HG03139 (cell line): ENCODE measurements at regions not wholly inside any gene's neighbourhood (a gene's known extent, or its start where the extent isn't known, plus 50 kb on each side); places are given as distances from the start of the nearest gene placed in this dataset.

Experiments
- ATAC-seq: cut with Tn5 transposase; IDR thresholded peaks from one replicate; pipeline ENCODE4 v1.9.1; 2021; ENCODE audit not compliant: unreplicated experiment

- ATAC-seq: no peak
Measured at GRCh38 chr14:58780605-58781004, 142.8 kb downstream of the DACT1 start.

- ATAC-seq: no peak
Measured at GRCh38 chr14:58782011-58782410, 144.2 kb downstream of the DACT1 start.

DNA sequence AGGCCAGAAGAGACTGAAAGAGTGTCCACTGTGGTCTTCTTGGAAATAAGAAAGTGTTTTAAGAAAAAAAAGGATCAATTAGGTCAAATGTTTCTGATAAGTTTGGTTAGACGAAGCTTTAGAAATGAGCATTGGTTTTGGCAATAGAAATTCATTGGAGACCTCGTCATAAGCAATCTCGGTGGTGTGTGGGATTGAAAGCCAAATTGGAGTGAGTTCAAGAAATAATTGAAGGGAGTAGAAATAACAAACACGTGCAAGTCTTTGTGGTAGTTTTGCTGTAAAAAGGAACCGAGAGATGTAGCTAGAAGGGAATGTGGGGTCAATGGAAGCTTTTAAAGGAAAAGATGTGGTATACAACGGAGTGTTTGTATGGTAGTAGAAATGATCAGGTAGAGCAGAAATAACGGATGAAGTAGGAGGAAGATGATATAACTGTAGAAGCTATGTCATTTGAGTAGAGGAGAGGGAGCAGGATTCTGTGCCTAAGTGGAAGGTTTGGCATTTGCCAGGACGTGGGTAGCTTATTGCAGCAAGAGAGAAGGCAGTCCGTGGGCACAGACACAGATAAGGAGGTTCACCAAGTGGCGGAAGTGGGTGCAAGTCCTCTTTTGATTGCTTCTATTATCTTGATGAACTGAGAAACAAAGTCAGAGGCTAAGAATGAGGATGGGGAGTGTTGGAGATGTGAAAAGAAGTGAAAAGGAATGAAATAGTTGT, 146.2 kb downstream of the DACT1 start:
- no peak for ATAC-seq

GRCh38 chr14:58784931-58785330, 147.2 kb downstream of the DACT1 start:
- no peak for ATAC-seq

- ATAC-seq: no peak
Measured at GRCh38 chr14:58785701-58786100, 147.9 kb downstream of the DACT1 start.

DNA sequence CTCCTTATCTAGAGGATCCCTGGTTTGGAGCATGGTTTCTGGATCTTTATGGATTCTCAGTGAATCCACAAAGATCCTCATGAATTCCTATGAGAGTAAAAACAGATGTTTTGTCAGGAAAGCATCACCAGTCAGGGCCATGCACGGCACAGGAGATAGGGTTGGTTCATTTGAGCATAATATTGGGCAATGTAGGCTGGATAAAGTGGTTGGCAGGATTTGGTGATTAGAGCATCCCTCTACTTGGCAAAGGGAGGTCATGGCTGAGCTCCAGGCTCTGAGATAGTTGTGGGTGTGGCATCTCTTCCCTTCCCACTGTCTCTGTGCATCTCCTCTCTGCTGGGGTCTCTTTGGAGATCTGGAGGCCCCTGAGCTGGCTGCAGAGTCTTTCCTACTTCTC, 149.8 kb downstream of the DACT1 start:
- no peak for ATAC-seq

- no peak for ATAC-seq
Measured at GRCh38 chr14:58788655-58789503, 151.1 kb downstream of the DACT1 start.

DNA sequence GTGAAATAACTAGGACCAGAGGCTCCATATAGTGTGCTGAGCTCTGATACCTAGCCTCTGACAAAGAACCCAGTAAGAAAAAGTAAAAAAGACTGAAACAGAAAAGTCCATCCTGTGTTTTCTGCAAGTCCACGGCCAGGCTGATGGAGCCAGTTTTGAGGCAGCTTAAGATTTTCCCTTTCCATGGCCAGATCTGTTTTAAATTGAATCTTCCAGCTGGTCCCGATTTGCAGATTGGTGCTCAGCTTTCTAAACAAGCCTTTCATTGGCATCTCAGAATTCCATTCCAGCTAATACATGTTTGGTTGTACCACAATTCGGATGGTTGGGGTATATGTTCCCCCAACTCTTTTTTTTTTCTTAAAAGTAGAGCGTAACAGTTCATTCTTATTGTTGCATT, 152.0 kb downstream of the DACT1 start:
- no peak for ATAC-seq

- ATAC-seq: no peak
Measured at GRCh38 chr14:58792416-58792815, 154.7 kb downstream of the DACT1 start.

GRCh38 chr14:58793131-58793740, 155.5 kb downstream of the DACT1 start:
- no peak for ATAC-seq

- no peak for ATAC-seq
Measured at GRCh38 chr14:58794993-58795762, 157.4 kb downstream of the DACT1 start.

GRCh38 chr14:58796242-58797009, 158.7 kb downstream of the DACT1 start:
- no peak for ATAC-seq

- ATAC-seq: peak; percentile 89
Measured at GRCh38 chr14:58797010-58797429, 159.3 kb downstream of the DACT1 start.

GRCh38 chr14:58798173-58798572, 160.4 kb downstream of the DACT1 start:
- no peak for ATAC-seq

DNA sequence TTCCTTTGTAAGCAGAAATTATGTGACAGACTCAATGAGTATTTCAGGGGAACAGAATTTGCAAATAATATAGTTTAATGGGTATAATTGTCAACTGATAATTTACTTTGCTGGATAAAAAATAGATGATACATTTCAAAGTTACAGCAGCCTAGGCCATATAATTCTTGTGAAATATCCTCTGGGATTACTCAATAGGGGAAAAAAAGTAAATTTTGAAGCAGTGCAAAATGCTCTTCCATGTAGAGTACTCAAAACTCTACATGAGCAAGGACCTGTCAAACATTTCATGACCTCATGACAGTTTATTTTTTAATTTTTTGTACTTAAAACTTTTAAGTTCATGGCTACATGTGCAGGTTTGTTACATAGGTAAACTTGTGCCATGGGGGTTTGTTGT, 163.3 kb downstream of the DACT1 start:
- no peak for ATAC-seq

DNA sequence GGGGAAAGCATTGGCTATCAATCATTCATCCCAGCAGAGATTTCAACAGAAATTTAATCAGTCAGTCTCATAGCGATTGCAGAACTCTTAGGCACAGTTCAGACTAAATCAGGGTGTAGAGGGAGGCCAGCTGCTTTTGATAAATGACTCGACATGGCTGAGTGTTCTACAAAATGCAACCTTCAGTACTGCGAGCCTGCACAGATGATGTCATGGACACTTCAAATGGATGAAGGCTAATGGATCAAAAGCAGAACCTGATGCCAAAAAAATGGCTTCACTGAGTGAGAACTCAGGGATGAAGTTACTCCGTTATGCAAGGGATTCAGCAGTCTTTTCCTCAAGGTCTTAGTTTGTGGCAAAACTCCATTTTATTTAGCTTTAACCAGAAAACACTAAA, 167.3 kb downstream of the DACT1 start:
- no peak for ATAC-seq

DNA sequence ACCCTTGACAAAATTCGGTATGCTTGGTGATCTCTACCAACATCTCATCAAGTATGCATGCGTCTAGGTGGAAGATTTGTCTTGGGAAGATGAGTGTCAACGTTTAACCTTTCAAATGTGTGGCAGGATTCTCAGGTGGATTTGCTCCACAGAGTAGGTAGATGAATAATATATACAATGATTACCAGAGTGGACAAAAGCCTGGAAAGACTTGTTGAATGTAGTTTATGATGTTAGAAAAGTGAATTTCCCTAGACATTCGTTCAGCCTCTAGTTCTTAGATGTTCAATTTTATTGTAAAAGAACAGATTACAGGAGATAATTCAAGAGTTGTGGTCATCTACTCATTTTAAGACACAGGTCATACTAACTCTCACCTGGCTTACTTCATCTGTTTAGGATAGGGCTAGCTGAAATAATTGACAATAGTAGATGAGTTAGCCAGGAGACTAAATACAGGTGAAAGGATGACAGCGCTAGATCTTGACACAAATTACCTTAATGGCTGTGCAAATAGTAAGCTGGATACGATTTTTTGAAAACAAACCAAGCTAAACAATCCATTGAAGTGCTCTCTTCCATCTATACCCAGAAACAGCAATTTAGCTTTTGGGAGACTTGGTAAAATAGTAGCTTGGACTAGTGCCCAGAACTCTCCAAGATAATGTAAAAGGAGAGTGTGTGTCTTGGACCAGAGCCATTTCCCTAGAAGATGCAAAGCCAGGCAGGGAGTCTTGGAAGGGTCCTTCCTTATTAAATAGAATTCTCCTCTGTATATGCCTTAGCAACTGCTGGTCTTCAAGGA, 168.0 kb downstream of the DACT1 start:
- no peak for ATAC-seq

DNA sequence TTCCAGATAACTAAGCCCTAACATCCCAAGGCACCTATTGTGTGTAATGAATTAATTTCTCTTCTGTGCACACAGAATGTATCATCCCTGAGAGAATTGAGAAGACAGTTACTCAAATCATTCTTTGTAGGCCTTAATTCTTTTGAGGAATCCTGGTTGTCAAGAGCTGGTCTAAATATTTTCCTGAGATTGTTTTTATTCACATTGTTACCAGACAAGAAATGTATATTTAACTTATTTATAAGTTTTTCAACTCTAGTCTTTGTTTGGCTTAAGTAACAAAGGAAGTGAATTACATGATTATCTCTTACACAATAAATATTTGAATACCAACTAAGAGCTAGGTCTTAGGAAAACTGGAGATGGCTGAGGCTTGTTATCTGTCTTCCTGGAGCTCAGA, 169.4 kb downstream of the DACT1 start:
- ATAC-seq: no peak

GRCh38 chr14:58808828-58809227, 171.1 kb downstream of the DACT1 start:
- no peak for ATAC-seq

DNA sequence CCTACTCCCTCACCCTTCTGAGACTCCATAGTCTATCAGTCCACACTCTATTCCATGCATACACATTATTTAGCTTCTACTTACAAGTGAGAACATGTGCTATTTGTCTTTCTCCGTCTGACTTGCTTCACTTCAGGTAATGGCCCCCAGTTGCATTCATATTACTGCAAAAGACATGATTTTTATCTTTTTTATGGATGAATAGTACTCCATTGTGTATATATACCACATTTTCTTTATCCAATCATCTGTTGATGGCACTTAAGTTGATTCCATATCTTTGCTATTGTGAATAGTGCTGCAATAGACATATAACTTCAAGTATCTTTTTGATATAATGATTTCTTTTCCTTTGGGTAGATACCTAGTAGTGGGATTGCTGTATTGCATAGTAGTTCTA, 171.8 kb downstream of the DACT1 start:
- no peak for ATAC-seq
